ENCODE measurements at regions not wholly inside any gene's neighbourhood (a gene's known extent, or its start where the extent isn't known, plus 50 kb on each side); places are given as distances from the start of the nearest gene placed in this dataset.
A peak's percentile ranks its signal among the peaks of the same experiment; 100 is the strongest.
"Not testable (repeated sequence)": the region's sequence is repeated elsewhere in the genome, so short reads cannot be mapped to it uniquely, and the experiment has no call there.

GRCh38 chr15:21357056-21357455, 83.2 kb downstream of the POTEB3 start:
- H3K9me3 ChIP-seq, H3K36me3 ChIP-seq, H3K27ac ChIP-seq, H3K4me3 ChIP-seq, H3K4me1 ChIP-seq, ATAC-seq, H3K27me3 ChIP-seq: not testable (repeated sequence)
- WGBS, 2 donors (ENCODE audit: low coverage in 1 of 2), result no CpG with 5 or more reads among the region's 6 CpGs

GRCh38 chr15:21355944-21356343, 84.4 kb downstream of the POTEB3 start:
- not testable (repeated sequence) for H3K36me3 ChIP-seq, H3K27ac ChIP-seq, H3K9me3 ChIP-seq, H3K4me3 ChIP-seq, H3K4me1 ChIP-seq, H3K27me3 ChIP-seq, ATAC-seq
- WGBS, 2 donors (ENCODE audit: low coverage in 1 of 2), result no CpG with 5 or more reads among the region's 6 CpGs

DNA sequence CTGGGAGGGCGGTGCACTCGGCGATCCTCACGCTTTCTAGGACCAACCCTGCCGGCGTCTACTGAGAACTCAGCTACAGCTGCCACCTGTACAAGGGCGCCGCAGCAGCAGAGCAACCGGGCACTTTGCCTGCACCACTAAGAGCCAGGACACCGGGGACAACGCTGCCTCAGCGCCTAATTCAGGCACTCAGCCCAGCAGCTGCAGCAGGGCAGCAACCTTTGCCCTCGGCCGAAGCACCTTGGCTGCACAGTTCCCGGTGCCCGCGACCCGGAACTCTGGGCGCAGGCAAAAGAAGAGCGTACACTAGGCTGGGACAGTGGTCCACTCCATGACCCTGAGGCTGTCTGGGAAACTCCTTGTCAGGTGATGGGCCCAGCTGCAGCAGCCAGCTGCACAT, 85.7 kb downstream of the POTEB3 start:
- H3K4me1 ChIP-seq, H3K36me3 ChIP-seq, ATAC-seq, H3K27ac ChIP-seq, H3K27me3 ChIP-seq, H3K4me3 ChIP-seq, H3K9me3 ChIP-seq: not testable (repeated sequence)
- no CpG with 5 or more reads among the region's 20 CpGs for WGBS, 2 donors (ENCODE audit: low coverage in 1 of 2)

GRCh38 chr15:21352670-21353318, 87.5 kb downstream of the POTEB3 start:
- not testable (repeated sequence) for H3K4me1 ChIP-seq, H3K4me3 ChIP-seq, H3K27me3 ChIP-seq, H3K9me3 ChIP-seq, ATAC-seq, H3K27ac ChIP-seq, H3K36me3 ChIP-seq
- no CpG with 5 or more reads among the region's 40 CpGs for WGBS, 2 donors (ENCODE audit: low coverage in 1 of 2)

DNA sequence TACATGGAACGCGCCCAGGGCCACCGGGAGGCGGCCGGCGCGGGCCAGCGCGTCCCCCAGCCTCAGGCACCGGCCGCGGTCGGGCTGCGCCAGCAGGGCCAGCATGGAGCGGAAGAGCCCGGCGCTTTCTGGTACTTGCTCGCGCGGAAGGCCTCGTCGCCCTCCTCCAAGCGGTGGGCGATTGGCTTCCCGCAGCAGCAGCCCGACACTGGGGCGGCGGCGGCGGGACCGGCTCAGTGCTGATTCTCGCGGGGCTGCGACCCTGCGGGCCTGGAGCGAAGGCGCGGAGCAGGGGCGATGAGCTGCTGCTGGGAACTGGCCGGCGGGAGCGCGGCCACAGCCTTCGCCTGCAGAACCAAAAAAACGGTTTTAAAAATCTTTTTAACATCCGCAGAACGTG, 95.3 kb downstream of the POTEB3 start:
- not testable (repeated sequence) for H3K9me3 ChIP-seq, H3K4me1 ChIP-seq, ATAC-seq, H3K36me3 ChIP-seq, H3K27me3 ChIP-seq
- H3K27ac ChIP-seq, result peak overlapping the region in 1 of 4 donors; percentile 60
- peak overlapping the region in 1 of 2 donors; percentile 37 for H3K4me3 ChIP-seq
- no CpG with 5 or more reads among the region's 47 CpGs for WGBS, 2 donors (ENCODE audit: low coverage in 1 of 2)

DNA sequence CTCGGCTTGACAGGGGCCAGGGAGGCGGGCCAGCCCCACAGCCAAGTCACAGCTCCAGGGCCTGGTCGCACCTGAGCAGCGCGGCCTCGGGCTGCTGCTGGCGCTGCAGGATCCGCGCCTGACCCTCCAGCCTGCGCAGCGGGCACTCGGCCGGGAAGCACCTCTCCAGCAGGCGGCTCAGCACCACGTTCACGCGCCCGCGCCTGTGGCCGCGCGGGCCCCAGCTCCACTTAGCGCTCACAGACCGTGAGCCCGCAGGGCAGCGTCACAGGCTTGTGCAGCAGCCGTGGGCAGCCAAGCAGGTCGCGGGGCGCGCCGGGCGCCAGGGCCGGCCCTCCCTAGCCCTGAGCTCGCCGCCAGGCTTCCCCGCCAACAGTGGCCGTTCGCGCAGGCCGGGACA, 95.8 kb downstream of the POTEB3 start:
- H3K27me3 ChIP-seq, H3K27ac ChIP-seq, H3K4me3 ChIP-seq, ATAC-seq, H3K9me3 ChIP-seq, H3K36me3 ChIP-seq, H3K4me1 ChIP-seq: not testable (repeated sequence)
- WGBS, 2 donors (ENCODE audit: low coverage in 1 of 2), result no CpG with 5 or more reads among the region's 41 CpGs

DNA sequence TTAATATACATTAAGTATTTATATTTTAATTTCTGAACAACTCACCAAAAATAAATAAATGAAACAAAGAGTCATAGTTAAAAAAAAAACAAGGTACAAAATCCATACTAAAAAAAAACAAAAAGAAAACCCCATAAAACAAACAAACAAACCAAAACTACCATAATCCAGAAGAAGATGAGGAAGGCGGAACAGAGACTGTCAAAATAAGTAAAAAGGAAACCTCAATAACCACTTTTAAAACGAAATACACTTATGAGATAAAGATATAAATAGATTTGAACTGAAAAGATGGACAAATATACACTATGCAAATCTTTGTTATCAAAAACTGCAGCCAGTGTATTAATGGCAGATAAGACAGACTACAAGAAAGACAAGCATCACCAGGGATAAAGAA, 103.3 kb downstream of the POTEB3 start:
- H3K27ac ChIP-seq, H3K4me1 ChIP-seq, H3K27me3 ChIP-seq, H3K4me3 ChIP-seq, ATAC-seq, H3K9me3 ChIP-seq, H3K36me3 ChIP-seq: not testable (repeated sequence)
- no CpG with 5 or more reads among the region's 2 CpGs for WGBS, 2 donors (ENCODE audit: low coverage in 1 of 2)

GRCh38 chr15:21324720-21325460, 115.4 kb downstream of the POTEB3 start:
- H3K9me3 ChIP-seq, H3K27ac ChIP-seq, H3K27me3 ChIP-seq, H3K4me1 ChIP-seq, H3K4me3 ChIP-seq, ATAC-seq, H3K36me3 ChIP-seq: not testable (repeated sequence)
- WGBS, 2 donors (ENCODE audit: low coverage in 1 of 2), result 14 to 45% methylated on average over 1 to 4 of the region's 68 CpGs

GRCh38 chr15:21284353-21284752, 155.9 kb downstream of the POTEB3 start:
- ATAC-seq, result peak; percentile 71
- H3K9me3 ChIP-seq, H3K4me3 ChIP-seq, H3K36me3 ChIP-seq, H3K27ac ChIP-seq, H3K4me1 ChIP-seq, H3K27me3 ChIP-seq: not testable (repeated sequence)
- 30 to 40% methylated on average over 1 of the region's 2 CpGs for WGBS, 2 donors (ENCODE audit: low coverage in 1 of 2)

GRCh38 chr15:21283210-21283609, 157.1 kb downstream of the POTEB3 start:
- not testable (repeated sequence) for H3K4me1 ChIP-seq, H3K4me3 ChIP-seq, H3K36me3 ChIP-seq, ATAC-seq, H3K27ac ChIP-seq, H3K27me3 ChIP-seq, H3K9me3 ChIP-seq
- no CpG with 5 or more reads among the region's 1 CpG for WGBS, 2 donors (ENCODE audit: low coverage in 1 of 2)

DNA sequence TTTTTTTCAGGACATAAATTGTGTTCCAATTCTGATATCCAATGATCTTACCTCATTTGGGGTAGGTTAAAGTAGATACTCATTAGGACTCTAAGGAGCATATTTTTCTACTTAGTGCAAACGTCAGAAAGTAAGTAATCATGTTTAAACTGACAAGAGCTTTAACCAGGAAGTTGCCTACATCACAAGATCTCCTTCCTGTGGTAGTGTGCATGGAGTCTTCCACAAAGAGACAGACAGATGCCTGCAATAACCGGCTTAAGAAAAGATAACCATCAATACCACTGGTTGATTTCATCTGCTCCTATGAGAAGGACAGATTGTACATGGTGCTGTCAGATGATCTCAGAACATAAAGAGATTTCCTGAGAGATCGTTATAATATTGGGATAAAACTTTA, 160.0 kb downstream of the POTEB3 start:
- not testable (repeated sequence) for H3K27me3 ChIP-seq, H3K27ac ChIP-seq, H3K4me1 ChIP-seq, H3K9me3 ChIP-seq, H3K36me3 ChIP-seq, H3K4me3 ChIP-seq, ATAC-seq
- WGBS, 2 donors (ENCODE audit: low coverage in 1 of 2), result no CpG with 5 or more reads among the region's 3 CpGs

DNA sequence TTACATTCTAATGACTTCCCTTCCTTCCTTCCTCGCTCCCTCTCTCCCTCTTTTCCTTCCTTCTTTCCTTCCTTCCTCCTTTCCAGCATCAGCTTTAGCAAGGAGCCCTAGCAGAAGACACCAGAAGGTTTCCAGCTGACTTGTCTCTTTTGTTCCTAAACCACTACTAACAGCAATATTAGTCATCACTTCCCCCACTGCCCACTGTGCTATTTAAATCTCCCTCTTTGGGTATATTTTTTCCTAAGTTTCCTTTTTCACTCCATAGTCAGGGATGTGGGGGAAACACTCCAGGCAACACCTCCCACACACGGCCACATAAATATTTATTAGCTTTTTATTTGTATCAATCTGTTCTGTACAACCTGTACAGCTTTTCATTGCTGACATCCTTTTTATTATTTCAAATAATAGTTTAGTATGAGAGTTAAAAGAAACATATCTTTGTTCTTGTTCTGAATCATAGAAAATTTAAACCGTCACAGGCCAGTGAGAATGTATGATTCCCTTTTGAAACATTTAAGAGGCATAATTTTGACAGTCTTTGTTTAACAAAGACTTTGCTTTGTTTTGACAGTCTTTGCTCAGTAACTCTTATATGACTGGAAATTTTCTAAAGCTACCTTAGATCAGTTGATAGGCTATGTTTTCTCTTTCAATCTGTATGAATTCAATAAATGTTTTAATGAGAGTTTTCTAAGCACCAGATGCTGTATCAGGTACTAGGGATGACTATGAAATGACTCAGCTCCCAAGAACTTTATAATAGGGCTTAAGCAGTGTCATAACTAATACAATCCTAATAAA, 167.9 kb downstream of the POTEB3 start:
- H3K9me3 ChIP-seq, H3K4me1 ChIP-seq, H3K4me3 ChIP-seq, H3K27me3 ChIP-seq, H3K27ac ChIP-seq, H3K36me3 ChIP-seq: not testable (repeated sequence)
- ATAC-seq, result peak; percentile 43
- WGBS, 2 donors (ENCODE audit: low coverage in 1 of 2), result 35 to 46% methylated on average over 3 of the region's 3 CpGs
